Karpas-422 (cell line): ENCODE measurements at regions not wholly inside any gene's neighbourhood (a gene's known extent, or its start where the extent isn't known, plus 50 kb on each side); places are given as distances from the start of the nearest gene placed in this dataset.
"Not testable (repeated sequence)": the region's sequence is repeated elsewhere in the genome, so short reads cannot be mapped to it uniquely, and the experiment has no call there.

Experiments used
- DNase-seq: peaks from one replicate; pipeline ENCODE4 v3.0.0-alpha.2; 2015
- H2AFZ ChIP-seq: fragments of 200-600 bp; sonication (generic); 2 replicates; pipeline ENCODE4 v1.6.1; 2014; ENCODE audit warnings: antibody characterized with exemption, low read length, mixed read lengths
- H3K27ac ChIP-seq: fragments of 200-600 bp; sonication (generic); 2 replicates; pipeline ENCODE4 v1.5.1; 2014; ENCODE audit warnings: mild to moderate bottlenecking, low read length, moderate library complexity
- H3K27me3 ChIP-seq: fragments of 200-600 bp; sonication (generic); 2 replicates; pipeline ENCODE4 v1.6.1; 2014; ENCODE audit warnings: low read length, mixed read lengths
- H3K36me3 ChIP-seq: fragments of 200-600 bp; sonication (generic); 2 replicates; pipeline ENCODE4 v1.6.1; 2014; ENCODE audit warnings: low read length, mixed read lengths; ENCODE audit not compliant: insufficient read depth
- H3K4me1 ChIP-seq: fragments of 200-600 bp; sonication (generic); 2 replicates; pipeline ENCODE4 v1.6.1; 2014; ENCODE audit warnings: mild to moderate bottlenecking, low read length, mixed read lengths
- H3K4me2 ChIP-seq: fragments of 200-600 bp; sonication (generic); 2 replicates; pipeline ENCODE4 v1.6.1; 2014; ENCODE audit warnings: low read length, low read depth, mild to moderate bottlenecking; ENCODE audit not compliant: poor library complexity, severe bottlenecking
- H3K4me3 ChIP-seq: fragments of 200-600 bp; sonication (generic); 2 replicates; pipeline ENCODE4 v1.5.1; 2014; ENCODE audit warnings: mild to moderate bottlenecking, antibody characterized with exemption, low read length, mixed read lengths
- H3K79me2 ChIP-seq: fragments of 200-600 bp; sonication (generic); 2 replicates; pipeline ENCODE4 v1.6.1; 2014; ENCODE audit warnings: mild to moderate bottlenecking, low read length, mixed read lengths
- H3K9ac ChIP-seq: fragments of 200-600 bp; sonication (generic); 2 replicates; pipeline ENCODE4 v1.6.0; 2014; ENCODE audit warnings: low read length
- H3K9me2 ChIP-seq: fragments of 200-600 bp; sonication (generic), shearing (Covaris generic); replicated peaks from 2 replicates; pipeline ENCODE4 v1.6.0; 2014; ENCODE audit warnings: mild to moderate bottlenecking, low read length, moderate library complexity; ENCODE audit not compliant: insufficient read depth
- H3K9me3 ChIP-seq: fragments of 300-700, 200-600 bp; sonication (generic); 2 replicates; pipeline ENCODE4 v1.6.1; 2014; ENCODE audit warnings: low read length, mixed read lengths
- H4K20me1 ChIP-seq: fragments of 200-600 bp; sonication (generic); 2 replicates; pipeline ENCODE4 v1.6.1; 2014; ENCODE audit warnings: mild to moderate bottlenecking, antibody characterized with exemption, low read length, low read depth; ENCODE audit not compliant: insufficient read depth

DNA sequence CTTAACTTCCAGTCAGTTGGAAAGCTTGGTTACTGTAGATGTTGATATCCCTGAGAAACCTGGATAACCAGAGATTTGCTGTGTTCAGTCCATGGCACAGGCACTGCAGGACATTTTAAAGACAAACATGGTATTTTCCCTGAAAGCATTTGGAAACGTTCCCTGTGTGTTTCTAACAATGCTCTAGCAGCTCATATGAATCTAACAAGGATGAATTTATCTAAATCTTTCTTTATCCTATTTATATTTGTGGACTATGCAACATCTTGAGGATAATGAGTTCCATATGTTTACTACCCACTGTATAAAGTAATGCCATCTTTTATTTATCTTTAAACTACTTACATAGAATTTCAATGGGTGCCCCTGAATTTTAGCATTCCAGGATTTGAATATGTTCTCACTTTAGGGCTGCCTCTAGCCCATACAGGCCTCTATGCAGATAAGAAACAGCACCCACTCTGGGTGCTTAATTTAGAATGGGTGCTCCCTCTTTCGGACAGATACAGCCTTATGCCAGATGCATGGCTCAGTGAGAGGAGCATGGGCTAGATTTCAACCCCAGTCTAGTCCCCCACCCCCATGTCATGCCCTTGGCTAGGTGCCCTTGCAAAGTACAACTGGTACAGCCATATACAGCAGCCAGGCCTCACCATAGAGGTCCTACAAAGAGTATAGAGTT is 50.6 kb upstream of the NEMP2 start:
- Histone ChIP-seq H3K4me3 (no peak overlapping the region), H4K20me1 (no peaks in the 10 kb centered on the region), H3K9me2 (no peaks in the 10 kb centered on the region), H3K36me3 (no peaks in the 10 kb centered on the region), H3K9me3 (no peaks in the 10 kb centered on the region), H3K79me2 (no peaks in the 10 kb centered on the region), H3K27me3 (no peaks in the 10 kb centered on the region), H3K9ac (no peak overlapping the region), H2AFZ (no peak overlapping the region), H3K4me1 (peaks cover 27% of the 10 kb centered on the region), H3K27ac (no peak overlapping the region), H3K4me2 (no peak overlapping the region)
- peak; percentile 43 for DNase-seq

DNA sequence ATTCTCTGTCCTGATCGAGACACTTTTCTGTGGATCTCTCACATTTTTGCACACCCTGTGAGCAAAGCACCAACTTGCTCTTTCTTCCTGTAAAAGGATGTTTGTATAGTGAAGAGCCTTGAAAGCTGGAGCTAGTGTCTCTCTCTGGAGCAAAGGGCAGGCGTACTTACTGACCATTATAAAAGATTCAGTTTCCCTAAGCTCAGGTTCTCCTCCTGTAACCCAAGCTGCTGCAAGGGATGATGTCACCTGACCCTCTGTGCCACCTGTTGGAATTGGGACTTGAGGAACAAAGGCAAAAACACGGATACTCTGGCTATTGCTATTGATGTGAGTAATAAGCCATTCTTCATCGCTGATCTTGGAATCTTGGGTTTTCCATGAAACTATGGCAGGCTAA is 52.6 kb upstream of the NEMP2 start:
- H4K20me1 ChIP-seq, result no peaks in the 10 kb centered on the region
- no peaks in the 10 kb centered on the region for H3K9me2 ChIP-seq
- peaks cover 27% of the 10 kb centered on the region for H3K4me1 ChIP-seq
- no peak overlapping the region for H2AFZ ChIP-seq
- no peaks in the 10 kb centered on the region for H3K9me3 ChIP-seq
- no peaks in the 10 kb centered on the region for H3K79me2 ChIP-seq
- no peak overlapping the region for H3K9ac ChIP-seq
- H3K36me3 ChIP-seq, result no peaks in the 10 kb centered on the region
- no peak overlapping the region for H3K4me3 ChIP-seq
- DNase-seq, result no peak
- no peaks in the 10 kb centered on the region for H3K27me3 ChIP-seq
- no peak overlapping the region for H3K4me2 ChIP-seq
- no peak overlapping the region for H3K27ac ChIP-seq

DNA sequence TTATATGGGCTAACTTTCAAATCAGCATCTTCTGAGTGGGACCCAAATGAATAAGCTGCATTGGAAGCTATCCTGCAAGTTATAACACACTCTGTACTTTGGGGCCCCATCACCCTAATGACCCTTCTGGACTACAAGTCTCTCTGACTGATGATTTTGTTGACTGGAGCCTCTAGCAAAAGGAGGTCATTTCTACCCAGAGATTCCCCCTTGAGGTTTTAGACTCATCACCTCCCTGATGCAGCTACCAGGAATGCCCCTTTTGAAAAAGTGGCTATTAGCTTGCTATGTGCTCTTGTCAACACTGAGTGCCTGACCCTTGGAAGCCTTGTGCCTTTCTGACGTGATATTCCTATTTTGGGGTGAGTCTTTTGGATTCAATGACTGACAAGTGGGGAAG is 54.5 kb upstream of the NEMP2 start:
- Histone ChIP-seq H3K27ac (no peak overlapping the region), H3K9me2 (no peaks in the 10 kb centered on the region), H3K9me3 (no peaks in the 10 kb centered on the region), H3K4me2 (no peak overlapping the region), H3K4me1 (peaks cover 12% of the 10 kb centered on the region), H3K36me3 (no peaks in the 10 kb centered on the region), H3K27me3 (no peaks in the 10 kb centered on the region), H2AFZ (no peak overlapping the region), H3K79me2 (no peaks in the 10 kb centered on the region), H3K4me3 (no peak overlapping the region), H4K20me1 (no peaks in the 10 kb centered on the region), H3K9ac (no peak overlapping the region)
- no peak for DNase-seq

DNA sequence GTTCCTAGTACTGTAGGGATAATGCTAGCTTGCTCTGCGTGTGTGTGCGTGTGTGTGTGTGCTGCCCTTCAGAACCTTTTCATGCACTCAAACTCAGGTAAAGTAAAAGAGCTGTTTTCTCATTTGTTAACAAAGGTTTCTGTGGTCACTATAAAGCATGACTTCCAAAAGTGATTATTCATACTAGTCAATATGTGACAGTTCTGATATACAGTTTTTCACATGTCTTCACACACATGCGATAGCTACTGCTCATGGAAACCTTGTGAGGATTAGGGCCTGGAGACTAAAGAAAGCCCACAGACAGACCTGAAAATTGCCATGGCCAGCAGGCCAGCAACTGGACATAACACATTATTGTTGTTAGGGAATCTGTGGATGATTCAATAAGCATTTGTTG is 56.9 kb upstream of the NEMP2 start:
- no peaks in the 10 kb centered on the region for H3K4me1 ChIP-seq
- no peaks in the 10 kb centered on the region for H3K27me3 ChIP-seq
- H3K36me3 ChIP-seq, result no peaks in the 10 kb centered on the region
- no peak for DNase-seq
- no peak overlapping the region for H3K4me3 ChIP-seq
- H3K9ac ChIP-seq, result no peak overlapping the region
- H3K9me2 ChIP-seq, result no peaks in the 10 kb centered on the region
- H4K20me1 ChIP-seq, result no peaks in the 10 kb centered on the region
- no peak overlapping the region for H2AFZ ChIP-seq
- H3K4me2 ChIP-seq, result no peak overlapping the region
- no peak overlapping the region for H3K27ac ChIP-seq
- H3K79me2 ChIP-seq, result no peaks in the 10 kb centered on the region
- H3K9me3 ChIP-seq, result no peaks in the 10 kb centered on the region

DNA sequence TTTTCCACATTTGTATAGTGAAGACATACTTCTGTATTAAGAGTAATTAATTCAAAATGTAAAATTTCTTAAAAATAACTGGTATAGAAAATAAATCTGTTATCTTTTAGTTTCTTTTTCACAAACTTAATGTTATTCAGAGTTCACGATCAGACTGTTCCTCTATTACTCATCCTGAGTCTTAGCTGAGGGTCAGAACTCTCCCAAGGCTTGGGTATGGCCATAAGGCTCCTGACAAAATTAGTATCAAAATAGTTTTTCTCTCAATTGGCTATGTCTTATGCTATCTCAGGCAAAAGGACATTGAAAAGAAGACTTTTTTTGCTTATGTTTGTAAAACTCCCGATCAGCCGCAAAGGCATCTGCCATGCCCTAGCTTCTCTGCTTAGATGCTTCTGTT is 56.1 kb upstream of the NAB1 start:
- no peak overlapping the region for H3K4me3 ChIP-seq
- no peaks in the 10 kb centered on the region for H3K9me3 ChIP-seq
- no peak overlapping the region for H3K9ac ChIP-seq
- H4K20me1 ChIP-seq, result no peaks in the 10 kb centered on the region
- H3K9me2 ChIP-seq, result no peaks in the 10 kb centered on the region
- no peak overlapping the region for H3K4me2 ChIP-seq
- no peaks in the 10 kb centered on the region for H3K36me3 ChIP-seq
- H3K27me3 ChIP-seq, result no peaks in the 10 kb centered on the region
- H3K79me2 ChIP-seq, result no peaks in the 10 kb centered on the region
- peaks cover 5% of the 10 kb centered on the region; the same call in 1 of the 2 replicates for H3K4me1 ChIP-seq
- H2AFZ ChIP-seq, result no peak overlapping the region
- DNase-seq, result no peak
- no peak overlapping the region for H3K27ac ChIP-seq

DNA sequence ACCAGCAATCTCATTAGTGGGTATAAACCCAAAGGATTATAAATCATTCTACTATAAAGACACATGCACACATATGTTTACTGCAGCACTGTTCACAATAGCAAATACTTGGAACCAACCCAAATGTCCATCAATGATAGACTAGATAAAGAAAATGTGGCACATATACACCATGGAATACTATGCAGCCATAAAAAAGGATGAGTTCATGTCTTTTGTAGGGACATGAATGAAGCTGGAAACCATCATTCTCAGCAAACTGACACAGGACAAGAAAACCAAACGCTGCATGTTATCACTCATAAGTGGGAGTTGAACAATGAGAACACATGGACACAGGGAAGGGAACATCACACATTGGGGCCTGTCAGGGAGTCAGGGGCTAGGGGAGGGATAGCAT is 53.0 kb upstream of the NAB1 start:
- H3K4me2 ChIP-seq, H3K27me3 ChIP-seq, H4K20me1 ChIP-seq, H3K27ac ChIP-seq, H3K9ac ChIP-seq, H2AFZ ChIP-seq, H3K9me3 ChIP-seq, H3K4me3 ChIP-seq, H3K4me1 ChIP-seq, H3K79me2 ChIP-seq, DNase-seq, H3K36me3 ChIP-seq, H3K9me2 ChIP-seq: not testable (repeated sequence)

DNA sequence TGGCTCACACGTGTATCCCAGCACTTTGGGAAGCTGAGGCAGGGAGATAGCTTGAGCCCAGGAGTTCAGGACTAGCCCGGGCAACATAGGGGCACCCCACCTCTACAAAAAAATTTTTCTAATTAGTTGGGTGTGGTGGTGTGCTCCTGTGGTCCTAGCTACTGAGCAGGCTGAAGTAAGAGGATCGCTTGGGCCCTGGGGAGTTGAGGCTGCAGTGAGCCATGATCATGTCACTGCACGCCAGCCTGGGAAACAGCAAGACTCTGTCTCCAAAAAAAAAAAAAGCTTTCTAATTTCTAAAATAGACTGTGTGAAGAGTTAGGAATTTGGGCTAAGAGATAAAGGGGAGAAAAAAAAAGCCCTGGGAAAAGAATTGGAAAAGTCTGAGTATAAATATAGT is 51.9 kb upstream of the NAB1 start:
- no peak overlapping the region for H3K4me3 ChIP-seq
- H3K9me3 ChIP-seq, result no peaks in the 10 kb centered on the region
- H3K27ac ChIP-seq, result no peak overlapping the region
- peaks cover 8% of the 10 kb centered on the region; the same call in 1 of the 2 replicates for H3K4me1 ChIP-seq
- no peaks in the 10 kb centered on the region for H3K36me3 ChIP-seq
- H3K27me3 ChIP-seq, result no peaks in the 10 kb centered on the region
- H4K20me1 ChIP-seq, result no peaks in the 10 kb centered on the region
- no peak overlapping the region for H2AFZ ChIP-seq
- DNase-seq, result no peak
- peak overlapping the region; percentile 4 for H3K4me2 ChIP-seq
- H3K9ac ChIP-seq, result no peak overlapping the region
- H3K9me2 ChIP-seq, result no peaks in the 10 kb centered on the region
- H3K79me2 ChIP-seq, result no peaks in the 10 kb centered on the region

DNA sequence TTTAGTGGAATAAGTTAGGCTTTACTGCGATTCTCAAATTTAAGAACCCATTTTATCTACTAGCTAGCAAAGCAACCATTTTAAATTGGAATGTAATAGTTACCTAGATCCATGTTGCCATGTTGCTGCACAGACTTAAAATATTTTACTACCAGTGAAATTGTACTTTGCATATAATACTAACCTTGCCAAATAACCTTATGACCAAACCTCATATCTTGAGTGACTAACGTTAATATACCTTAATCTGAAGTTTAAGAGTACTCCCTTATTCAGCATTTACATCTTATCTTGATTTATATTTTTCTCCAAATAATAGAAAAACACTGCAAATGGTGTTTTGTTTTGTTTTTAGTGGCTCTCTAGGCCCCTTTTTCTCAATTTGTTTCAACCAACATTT is 50.3 kb upstream of the NAB1 start:
- Histone ChIP-seq H3K4me1 (peaks cover 8% of the 10 kb centered on the region; the same call in 1 of the 2 replicates), H4K20me1 (no peaks in the 10 kb centered on the region), H3K9me3 (no peaks in the 10 kb centered on the region), H3K27ac (no peak overlapping the region), H3K36me3 (no peaks in the 10 kb centered on the region), H3K4me2 (no peak overlapping the region), H3K4me3 (no peak overlapping the region), H3K79me2 (no peaks in the 10 kb centered on the region), H3K9me2 (no peaks in the 10 kb centered on the region), H3K9ac (no peak overlapping the region), H2AFZ (no peak overlapping the region), H3K27me3 (no peaks in the 10 kb centered on the region)
- no peak for DNase-seq

DNA sequence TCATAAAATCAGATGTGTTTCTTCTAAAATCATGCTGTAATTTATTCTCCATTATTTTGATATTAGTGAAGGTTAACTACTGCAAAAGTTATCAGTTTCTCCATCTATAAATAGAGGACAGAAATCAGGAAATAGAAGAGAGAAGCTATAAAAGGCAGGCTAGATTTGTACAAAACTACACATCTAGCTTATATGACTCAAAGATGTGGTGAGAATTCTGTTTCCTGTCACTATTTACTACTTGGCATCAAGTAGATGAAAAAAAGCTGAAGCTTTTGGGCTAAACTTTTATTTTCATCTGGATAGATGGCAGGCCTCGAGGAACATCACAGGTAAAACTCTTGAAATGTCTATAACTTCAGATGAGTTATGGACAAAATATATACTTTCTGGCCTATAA is 49.8 kb upstream of the NAB1 start:
- no peak for DNase-seq
- Histone ChIP-seq H3K9me2 (no peaks in the 10 kb centered on the region), H3K79me2 (no peaks in the 10 kb centered on the region), H3K9ac (no peak overlapping the region), H3K27me3 (no peaks in the 10 kb centered on the region), H3K36me3 (no peaks in the 10 kb centered on the region), H4K20me1 (no peaks in the 10 kb centered on the region), H3K4me2 (no peak overlapping the region), H3K9me3 (no peaks in the 10 kb centered on the region), H3K27ac (no peak overlapping the region), H3K4me3 (no peak overlapping the region), H2AFZ (no peak overlapping the region), H3K4me1 (peaks cover 8% of the 10 kb centered on the region; the same call in 1 of the 2 replicates)
